Stimulated activated CD4-positive, alpha-beta T cell treated with anti-CD3 and anti-CD28 coated beads, Interleukin-2, amount 100 ng/mL, for 4 hours (primary cell): ENCODE measurements at regions not wholly inside any gene's neighbourhood (a gene's known extent, or its start where the extent isn't known, plus 50 kb on each side); places are given as distances from the start of the nearest gene placed in this dataset.

Source experiments
- DNase-seq: peaks from one replicate; pipeline ENCODE4 v3.0.0-alpha.2; 2020; ENCODE audit warnings: low read depth

- DNase-seq: no peak
Measured at GRCh38 chr17:27396045-27396444, 60.2 kb upstream of the KSR1 start.

- DNase-seq: no peak
Measured at GRCh38 chr17:27396941-27397340, 59.3 kb upstream of the KSR1 start.

GRCh38 chr17:27398691-27399090 lies 57.6 kb upstream of the KSR1 start:
- no peak for DNase-seq

GRCh38 chr17:27400991-27401390 lies 55.3 kb upstream of the KSR1 start:
- no peak for DNase-seq

GRCh38 chr17:27402943-27403342 lies 53.3 kb upstream of the KSR1 start:
- no peak for DNase-seq

- DNase-seq: no peak
Measured at GRCh38 chr17:27403480-27404005, 52.7 kb upstream of the KSR1 start.

- DNase-seq: no peak
Measured at GRCh38 chr17:27404676-27405075, 51.6 kb upstream of the KSR1 start.
